ENCODE measurements at regions not wholly inside any gene's neighbourhood (a gene's known extent, or its start where the extent isn't known, plus 50 kb on each side); places are given as distances from the start of the nearest gene placed in this dataset.

DNA sequence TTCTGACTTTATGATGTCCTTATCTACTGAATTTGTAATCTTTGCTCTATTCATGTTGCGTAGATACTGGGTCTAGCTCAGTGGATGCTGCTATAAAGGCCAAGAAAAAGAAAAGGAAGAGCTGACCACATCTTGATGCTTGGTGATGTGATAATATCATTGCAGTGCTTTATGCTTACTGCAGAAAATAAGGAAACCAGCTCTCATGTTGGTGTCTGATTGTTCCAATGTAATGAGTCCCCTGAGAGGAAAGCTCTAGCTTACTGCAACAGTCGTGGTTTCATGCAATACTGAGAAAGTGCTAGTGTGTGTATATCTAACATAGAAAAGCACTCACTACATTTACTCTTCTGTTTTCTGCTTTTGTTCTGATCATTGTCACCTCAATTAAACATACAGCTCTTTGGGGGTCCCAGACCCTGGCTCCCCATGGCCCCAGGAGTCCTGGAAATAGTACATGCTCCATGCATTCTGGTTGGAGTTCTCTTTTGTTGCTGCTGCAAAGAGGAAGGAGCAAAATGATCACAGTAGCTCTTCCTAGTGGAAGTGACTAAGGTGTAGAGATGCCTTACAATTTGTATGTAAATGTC is 338.8 kb downstream of the CYRIA start:
- H3K4me3 ChIP-seq: no peak overlapping the region

GRCh38 chr2:16325976-16326510 is 339.6 kb downstream of the CYRIA start:
- no peak for DNase-seq
- Histone ChIP-seq H3K36me3 (no peaks in the 10 kb centered on the region), H3K9me3 (no peaks in the 10 kb centered on the region), H3K27me3 (no peaks in the 10 kb centered on the region), H3K4me3 (no peak overlapping the region), H3K27ac (no peak overlapping the region), H3K4me1 (no peaks in the 10 kb centered on the region)
- WGBS, 2 donors: 75 to 83% methylated on average over 7 to 9 of the region's 9 CpGs
- intact Hi-C loops (cut with DNase I): no loop called here
- TF ChIP-seq POLR2A (IDR thresholded peaks at IDR 0.05) (no peak), CTCF (IDR thresholded peaks at IDR 0.05) (no peak)

More for the DNA sequence above, 338.8 kb downstream of the CYRIA start:
- H3K4me1 ChIP-seq: no peaks in the 10 kb centered on the region
- 63 to 72% methylated on average over 2 of the region's 2 CpGs for whole genome bisulfite sequencing, 2 donors
- H3K36me3 ChIP-seq: no peaks in the 10 kb centered on the region
- no peaks in the 10 kb centered on the region for H3K9me3 ChIP-seq
- TF ChIP-seq CTCF (IDR thresholded peaks at IDR 0.05): no peak
- no peak for TF ChIP-seq POLR2A (IDR thresholded peaks at IDR 0.05)
- H3K27ac ChIP-seq: no peak overlapping the region
- no peak for DNase-seq
- H3K27me3 ChIP-seq: no peaks in the 10 kb centered on the region
- intact Hi-C loops (cut with DNase I): no loop called here

- H3K4me1 ChIP-seq: no peaks in the 10 kb centered on the region
- 78 to 82% methylated on average over 10 to 11 of the region's 14 CpGs for WGBS, 2 donors
- TF ChIP-seq CTCF (IDR thresholded peaks at IDR 0.05) (no peak), POLR2A (IDR thresholded peaks at IDR 0.05) (no peak)
- no peaks in the 10 kb centered on the region for H3K36me3 ChIP-seq
- intact Hi-C loops (cut with DNase I): no loop called here
- no peak for DNase-seq
- H3K27ac ChIP-seq: no peak overlapping the region
- no peaks in the 10 kb centered on the region for H3K9me3 ChIP-seq
- H3K4me3 ChIP-seq: no peak overlapping the region
- H3K27me3 ChIP-seq: no peaks in the 10 kb centered on the region
Observed at GRCh38 chr2:16325016-16325975, 340.3 kb downstream of the CYRIA start.

DNA sequence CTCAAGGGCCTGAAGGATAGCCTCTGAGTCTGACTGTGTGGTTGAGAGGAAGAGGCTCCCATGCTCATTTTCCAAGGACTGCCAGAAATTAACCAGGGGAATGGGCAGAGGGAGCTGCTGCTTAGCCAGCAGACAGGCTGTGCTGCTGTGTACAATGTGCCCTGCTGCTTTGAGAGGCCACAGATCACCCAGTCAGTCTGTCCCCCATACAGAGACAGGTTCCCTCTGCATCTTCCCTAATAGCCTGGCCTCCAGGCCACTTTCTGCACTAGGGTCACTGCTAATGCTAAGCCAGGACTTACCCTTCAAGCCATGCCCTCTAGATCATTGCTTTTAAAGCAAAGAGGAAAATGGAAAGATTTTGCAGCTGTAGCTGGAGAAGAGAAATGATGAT is 341.1 kb downstream of the CYRIA start:
- H3K27ac ChIP-seq: no peak overlapping the region
- DNase-seq: no peak
- no peaks in the 10 kb centered on the region for H3K27me3 ChIP-seq
- intact Hi-C loops (cut with DNase I): no loop called here
- no peak overlapping the region for H3K4me3 ChIP-seq
- no peaks in the 10 kb centered on the region for H3K9me3 ChIP-seq
- H3K36me3 ChIP-seq: no peaks in the 10 kb centered on the region
- TF ChIP-seq POLR2A (IDR thresholded peaks at IDR 0.05) (no peak), CTCF (IDR thresholded peaks at IDR 0.05) (no peak)
- no peaks in the 10 kb centered on the region for H3K4me1 ChIP-seq
